Neural progenitor cell (in vitro differentiated cells): ENCODE measurements at regions not wholly inside any gene's neighbourhood (a gene's known extent, or its start where the extent isn't known, plus 50 kb on each side); places are given as distances from the start of the nearest gene placed in this dataset.

Source experiments
- CTCF ChIP-seq: fragments of 200-600 bp; sonication (generic); IDR thresholded peaks from 2 replicates; pipeline ENCODE4 v1.5.1; 2017; ENCODE audit warnings: antibody characterized with exemption, mild to moderate bottlenecking
- EZH2phosphoT487 ChIP-seq: fragments of 200-600 bp; sonication (generic); IDR thresholded peaks from 2 replicates; pipeline ENCODE4 v1.6.1; 2017; ENCODE audit warnings: antibody characterized with exemption

- TF ChIP-seq CTCF = no peak
- TF ChIP-seq EZH2phosphoT487 = no peak
Measured at GRCh38 chr3:22523925-22524324, 679.2 kb upstream of the UBE2E2 start.
